Esophagus squamous epithelium (tissue), 4 donors: ENCODE measurements at regions not wholly inside any gene's neighbourhood (a gene's known extent, or its start where the extent isn't known, plus 50 kb on each side); places are given as distances from the start of the nearest gene placed in this dataset.

ENCODE experiments used
- CTCF ChIP-seq, 6 experiments: fragments of 450-650 bp in 4 of 6; fragments of 200-600 bp in 2 of 6; sonication (generic) in 2 of 6; IDR thresholded peaks; one replicate each; pipeline ENCODE4 v1.5.1; 2016 to 2019; ENCODE audit warnings: antibody characterized with exemption in 6 of 6, mild to moderate bottlenecking in 4 of 6, moderate library complexity in 4 of 6
- POLR2A ChIP-seq, 4 donors: fragments of 450-650 bp; IDR thresholded peaks; one replicate each; pipeline ENCODE4 v1.6.1; 2017; ENCODE audit warnings: antibody characterized with exemption in 4 of 4, mild to moderate bottlenecking in 4 of 4, moderate library complexity in 3 of 4

- TF ChIP-seq CTCF (IDR thresholded peaks at IDR 0.05) (no peak), POLR2A (IDR thresholded peaks at IDR 0.05) (no peak)
Observed at GRCh38 chr12:45566257-45566656, 163.2 kb upstream of the ARID2 start.
